C4-2B (cell line): ENCODE measurements at regions not wholly inside any gene's neighbourhood (a gene's known extent, or its start where the extent isn't known, plus 50 kb on each side); places are given as distances from the start of the nearest gene placed in this dataset.

ENCODE experiments used
- ZFX ChIP-seq: fragments of 450-650 bp; IDR thresholded peaks from 2 replicates; pipeline ENCODE4 v1.6.1; 2017
- TF ChIP-seq, protein P1 (sequence below): fragments of 450-650 bp; conservative IDR thresholded peaks from 2 replicates; pipeline ENCODE4 v1.5.1; 2017; ENCODE audit warnings: mild to moderate bottlenecking

DNA sequence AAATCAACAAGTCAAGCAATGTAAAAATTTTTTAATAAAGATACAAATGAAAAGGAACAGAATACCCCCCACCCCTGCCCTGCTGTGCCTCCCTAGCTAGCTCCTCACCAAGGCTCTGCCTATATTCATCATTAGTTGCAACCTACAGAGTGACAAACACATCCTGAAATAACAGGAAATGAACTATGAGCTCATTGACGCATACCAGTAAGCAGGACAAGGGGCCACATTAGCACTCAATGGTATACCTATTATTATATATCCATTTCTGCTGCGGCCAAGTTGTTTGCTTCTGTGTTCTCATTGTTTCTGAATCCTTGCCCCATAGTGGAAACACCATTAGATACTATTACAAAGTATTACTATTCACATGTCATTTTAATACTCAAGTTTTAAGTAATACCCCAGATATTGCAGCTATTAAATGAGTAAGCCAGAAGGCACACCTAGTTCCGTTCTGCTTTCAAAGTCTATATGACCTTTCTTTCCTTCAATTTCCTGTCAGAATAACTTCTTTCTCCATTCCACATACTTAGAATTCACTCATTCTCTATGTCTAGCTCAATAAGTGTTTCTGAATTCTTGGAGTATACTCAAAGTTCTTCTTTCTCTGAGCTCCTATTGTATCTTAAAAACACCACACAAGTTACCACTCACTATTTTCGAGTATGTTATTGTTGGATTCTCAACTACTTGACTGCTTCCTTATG, 1214.9 kb downstream of the PLA2G4A start:
- TF ChIP-seq, protein P1, sequence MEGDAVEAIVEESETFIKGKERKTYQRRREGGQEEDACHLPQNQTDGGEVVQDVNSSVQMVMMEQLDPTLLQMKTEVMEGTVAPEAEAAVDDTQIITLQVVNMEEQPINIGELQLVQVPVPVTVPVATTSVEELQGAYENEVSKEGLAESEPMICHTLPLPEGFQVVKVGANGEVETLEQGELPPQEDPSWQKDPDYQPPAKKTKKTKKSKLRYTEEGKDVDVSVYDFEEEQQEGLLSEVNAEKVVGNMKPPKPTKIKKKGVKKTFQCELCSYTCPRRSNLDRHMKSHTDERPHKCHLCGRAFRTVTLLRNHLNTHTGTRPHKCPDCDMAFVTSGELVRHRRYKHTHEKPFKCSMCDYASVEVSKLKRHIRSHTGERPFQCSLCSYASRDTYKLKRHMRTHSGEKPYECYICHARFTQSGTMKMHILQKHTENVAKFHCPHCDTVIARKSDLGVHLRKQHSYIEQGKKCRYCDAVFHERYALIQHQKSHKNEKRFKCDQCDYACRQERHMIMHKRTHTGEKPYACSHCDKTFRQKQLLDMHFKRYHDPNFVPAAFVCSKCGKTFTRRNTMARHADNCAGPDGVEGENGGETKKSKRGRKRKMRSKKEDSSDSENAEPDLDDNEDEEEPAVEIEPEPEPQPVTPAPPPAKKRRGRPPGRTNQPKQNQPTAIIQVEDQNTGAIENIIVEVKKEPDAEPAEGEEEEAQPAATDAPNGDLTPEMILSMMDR: no peak
- no peak for TF ChIP-seq ZFX
